H1 (cell line): ENCODE measurements at regions not wholly inside any gene's neighbourhood (a gene's known extent, or its start where the extent isn't known, plus 50 kb on each side); places are given as distances from the start of the nearest gene placed in this dataset.

Experiments
- ASH2L ChIP-seq: fragments of 200-600, 300-600 bp; sonication (generic); IDR thresholded peaks from one replicate; pipeline ENCODE4 v1.7.1; 2017; ENCODE audit warnings: low read length
- CHD1 ChIP-seq: IDR thresholded peaks from 2 replicates; pipeline ENCODE4 v1.6.1; 2012; ENCODE audit warnings: low read depth, low read length, improper control_type of control experiment
- CHD7 ChIP-seq: fragments of 300-600 bp; sonication (generic); IDR thresholded peaks from 2 replicates; pipeline ENCODE4 v1.7.1; 2012; ENCODE audit warnings: low read length, moderate library complexity, mild to moderate bottlenecking, inconsistent platforms; ENCODE audit not compliant: insufficient replicate concordance
- FOSL1 ChIP-seq: IDR thresholded peaks from 2 replicates; pipeline ENCODE4 v1.6.1; 2011; ENCODE audit warnings: mild to moderate bottlenecking, low read depth, low read length, moderate library complexity; ENCODE audit not compliant: insufficient read depth
- POLR2AphosphoS5 ChIP-seq: IDR thresholded peaks from 2 replicates; pipeline ENCODE4 v1.6.1; 2011; ENCODE audit warnings: low read depth, low read length
- SIN3A ChIP-seq, 2 experiments: IDR thresholded peaks in 1 of 2; conservative IDR thresholded peaks in 1 of 2; 2 replicates each; pipeline ENCODE4 v1.6.1; 2011 to 2012; ENCODE audit warnings: low read length in 2 of 2, improper control_type of control experiment in 1 of 2, low read depth in 1 of 2, mild to moderate bottlenecking in 1 of 2
- SRF ChIP-seq: IDR thresholded peaks from 2 replicates; pipeline ENCODE4 v1.6.1; 2011; ENCODE audit warnings: mild to moderate bottlenecking, low read depth, low read length, moderate library complexity

- TF ChIP-seq CHD7 (no peak), ASH2L (no peak), CHD1 (no peak), POLR2AphosphoS5 (no peak), FOSL1 (no peak), SIN3A (conservative IDR thresholded peaks at IDR 0.05 in 1 of 2, IDR thresholded peaks at IDR 0.05 in 1 of 2; ENCODE audit: low read depth in 1 of 2, low read length in 2 of 2) (no peak), SRF (no peak)
Observed at GRCh38 chr2:143840194-143840593, 679.7 kb downstream of the ZEB2 start (continued).
